Astrocyte (in vitro differentiated cells and primary cell): ENCODE measurements at regions not wholly inside any gene's neighbourhood (a gene's known extent, or its start where the extent isn't known, plus 50 kb on each side); places are given as distances from the start of the nearest gene placed in this dataset.

Experiments used
- DNase-seq: peaks from one replicate; pipeline ENCODE4 v3.0.0-alpha.2; 2010; ENCODE audit warnings: low read depth
- FAIRE-seq: peaks from 2 replicates; lab custom pipeline; 2011; peaks lifted over from hg19 to GRCh38; lab: Jason Lieb, UNC
- H2AFZ ChIP-seq: 2 replicates; pipeline ENCODE4 v1.6.0; 2012; ENCODE audit warnings: low read depth, low read length, inconsistent platforms
- H3K27ac ChIP-seq: 2 replicates; pipeline ENCODE4 v1.5.1; 2011; ENCODE audit warnings: low read depth, low read length, inconsistent platforms
- H3K27me3 ChIP-seq: 2 replicates; pipeline ENCODE4 v1.6.0; 2011; ENCODE audit warnings: low read length, inconsistent platforms; ENCODE audit not compliant: insufficient read depth
- H3K36me3 ChIP-seq: 2 replicates; pipeline ENCODE4 v1.5.1; 2011; ENCODE audit warnings: low read length, inconsistent platforms; ENCODE audit not compliant: insufficient read depth
- H3K4me1 ChIP-seq: 2 replicates; pipeline ENCODE4 v1.5.1; 2011; ENCODE audit warnings: low read length, inconsistent platforms; ENCODE audit not compliant: insufficient read depth
- H3K4me2 ChIP-seq: 2 replicates; pipeline ENCODE4 v1.6.0; 2012; ENCODE audit warnings: low read length, inconsistent platforms
- H3K4me3 ChIP-seq: 2 replicates; pipeline ENCODE4 v1.5.1; 2011; ENCODE audit warnings: low read depth, mild to moderate bottlenecking, low read length, inconsistent platforms; ENCODE audit not compliant: insufficient read depth
- H3K79me2 ChIP-seq: 2 replicates; pipeline ENCODE4 v1.6.0; 2012; ENCODE audit warnings: mild to moderate bottlenecking, low read length, inconsistent platforms; ENCODE audit not compliant: insufficient read depth
- H3K9ac ChIP-seq: 2 replicates; pipeline ENCODE4 v1.6.0; 2012; ENCODE audit warnings: mild to moderate bottlenecking, low read length, inconsistent platforms
- H3K9me3 ChIP-seq: 2 replicates; pipeline ENCODE4 v1.5.1; 2012; ENCODE audit warnings: low read depth, mild to moderate bottlenecking, low read length, inconsistent platforms; ENCODE audit not compliant: insufficient read depth
- H4K20me1 ChIP-seq: 2 replicates; pipeline ENCODE4 v1.6.0; 2012; ENCODE audit warnings: low read length, inconsistent platforms; ENCODE audit not compliant: insufficient read depth
- H3K27ac Mint-ChIP-seq: one replicate; pipeline ENCODE4 v1.8.0; 2021; ENCODE audit warnings: mild to moderate bottlenecking, mixed read lengths; ENCODE audit not compliant: unreplicated experiment
- H3K27me3 Mint-ChIP-seq: one replicate; pipeline ENCODE4 v1.8.0; 2021; ENCODE audit warnings: low read depth, mixed read lengths; ENCODE audit not compliant: unreplicated experiment
- H3K36me3 Mint-ChIP-seq: one replicate; pipeline ENCODE4 v1.8.0; 2021; ENCODE audit warnings: low read depth, mixed read lengths; ENCODE audit not compliant: unreplicated experiment
- H3K4me1 Mint-ChIP-seq: one replicate; pipeline ENCODE4 v1.8.0; 2021; ENCODE audit warnings: low read depth, mixed read lengths; ENCODE audit not compliant: unreplicated experiment
- H3K4me3 Mint-ChIP-seq: one replicate; pipeline ENCODE4 v1.8.0; 2021; ENCODE audit warnings: mild to moderate bottlenecking, moderate library complexity, mixed read lengths; ENCODE audit not compliant: unreplicated experiment
- H3K9me3 Mint-ChIP-seq: one replicate; pipeline ENCODE4 v1.8.0; 2021; ENCODE audit warnings: mild to moderate bottlenecking, mixed read lengths; ENCODE audit not compliant: unreplicated experiment
- CTCF ChIP-seq: IDR thresholded peaks from 2 replicates; pipeline ENCODE4 v1.5.1; 2011; ENCODE audit warnings: low read depth, mild to moderate bottlenecking, inconsistent platforms, low read length, moderate library complexity; ENCODE audit not compliant: insufficient read depth
- EZH2 ChIP-seq: IDR thresholded peaks from 2 replicates; pipeline ENCODE4 v1.6.1; 2012; ENCODE audit warnings: mild to moderate bottlenecking, low read length, inconsistent platforms; ENCODE audit not compliant: insufficient read depth

- no peaks in the 10 kb centered on the region for H3K79me2 ChIP-seq
- Mint-ChIP-seq H3K4me3 (no peak overlapping the region), H3K36me3 (no peaks in the 10 kb centered on the region), H3K9me3 (peaks cover 6% of the 10 kb centered on the region), H3K4me1 (no peaks in the 10 kb centered on the region), H3K27me3 (no peaks in the 10 kb centered on the region), H3K27ac (peak overlapping the region; percentile 43)
- no peaks in the 10 kb centered on the region for H3K4me1 ChIP-seq
- DNase-seq (no peak), FAIRE-seq (no peak)
- no peak overlapping the region for H3K4me2 ChIP-seq
- H3K27ac ChIP-seq = no peak overlapping the region
- no peak overlapping the region for H2AFZ ChIP-seq
- no peaks in the 10 kb centered on the region for H4K20me1 ChIP-seq
- H3K4me3 ChIP-seq = no peak overlapping the region
- no peak overlapping the region for H3K9ac ChIP-seq
- no peaks in the 10 kb centered on the region for H3K9me3 ChIP-seq
- TF ChIP-seq CTCF (no peak), EZH2 (no peak)
- no peaks in the 10 kb centered on the region for H3K36me3 ChIP-seq
- no peaks in the 10 kb centered on the region for H3K27me3 ChIP-seq
Measured at GRCh38 chr2:208595386-208596275, 189.0 kb downstream of the PTH2R start.

GRCh38 chr2:208607694-208608093 is 201.1 kb downstream of the PTH2R start:
- H3K27ac Mint-ChIP-seq = no peak overlapping the region
- no peaks in the 10 kb centered on the region for H3K4me1 ChIP-seq

More at GRCh38 chr2:208607694-208608093, 201.1 kb downstream of the PTH2R start:
- peaks cover 2% of the 10 kb centered on the region for H3K9me3 ChIP-seq
- no peak overlapping the region for H3K4me2 ChIP-seq
- no peaks in the 10 kb centered on the region for H3K79me2 ChIP-seq
- no peak for FAIRE-seq
- no peak overlapping the region for H3K4me3 ChIP-seq
- Mint-ChIP-seq H3K4me3 (no peak overlapping the region), H3K36me3 (no peaks in the 10 kb centered on the region), H3K27me3 (no peaks in the 10 kb centered on the region), H3K9me3 (peaks cover 3% of the 10 kb centered on the region), H3K4me1 (no peaks in the 10 kb centered on the region)
- no peaks in the 10 kb centered on the region for H3K36me3 ChIP-seq
- no peaks in the 10 kb centered on the region for H4K20me1 ChIP-seq
- TF ChIP-seq CTCF = no peak
- TF ChIP-seq EZH2 = no peak
- no peak overlapping the region for H3K9ac ChIP-seq
- H3K27me3 ChIP-seq = no peaks in the 10 kb centered on the region
- no peak for DNase-seq
- H2AFZ ChIP-seq = no peak overlapping the region
- no peak overlapping the region for H3K27ac ChIP-seq
